ENCODE measurements at regions not wholly inside any gene's neighbourhood (a gene's known extent, or its start where the extent isn't known, plus 50 kb on each side); places are given as distances from the start of the nearest gene placed in this dataset.
"Not testable (repeated sequence)": the region's sequence is repeated elsewhere in the genome, so short reads cannot be mapped to it uniquely, and the experiment has no call there.

DNA sequence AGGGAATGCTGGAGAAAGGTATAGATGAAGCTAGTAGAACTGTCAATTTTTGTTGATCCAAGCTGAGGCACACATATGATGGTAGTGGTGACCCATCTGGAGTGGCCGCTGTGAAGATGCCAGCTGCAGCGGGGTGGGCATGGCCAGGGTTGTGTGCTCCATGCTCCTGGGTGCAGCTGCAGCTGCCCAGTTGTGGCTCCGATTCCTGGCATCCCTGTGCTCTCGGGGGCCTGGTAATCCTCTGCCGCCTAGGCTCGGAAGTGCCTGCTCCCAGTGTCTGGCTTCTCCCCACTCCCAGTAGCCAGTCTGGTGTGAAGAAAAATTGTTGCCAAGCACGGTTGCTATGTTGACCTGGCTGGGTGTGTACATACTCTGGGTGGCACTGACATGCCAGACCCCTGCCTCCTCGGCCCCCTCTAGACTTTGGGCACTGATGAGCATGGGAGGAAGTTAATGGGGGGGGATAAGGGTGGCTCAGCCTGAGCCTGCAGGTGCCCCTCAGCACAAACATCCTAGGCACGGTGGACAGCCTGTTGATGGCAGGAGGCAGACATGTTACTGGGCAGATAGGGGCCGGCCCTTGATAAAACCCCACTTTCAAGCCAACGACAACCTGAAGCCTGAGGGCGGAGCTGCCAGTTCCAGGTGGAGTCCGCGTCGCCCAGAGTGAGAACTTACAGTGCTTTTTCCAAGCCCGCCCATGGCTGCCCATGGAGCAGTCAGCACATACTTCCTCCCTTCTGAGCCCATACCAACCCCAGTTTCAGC, 1400.7 kb downstream of the PCDH9 start:
- DNase-seq (ENCODE audit: low read depth in 2 of 3, low spot score in 1 of 3) = no peak

DNA sequence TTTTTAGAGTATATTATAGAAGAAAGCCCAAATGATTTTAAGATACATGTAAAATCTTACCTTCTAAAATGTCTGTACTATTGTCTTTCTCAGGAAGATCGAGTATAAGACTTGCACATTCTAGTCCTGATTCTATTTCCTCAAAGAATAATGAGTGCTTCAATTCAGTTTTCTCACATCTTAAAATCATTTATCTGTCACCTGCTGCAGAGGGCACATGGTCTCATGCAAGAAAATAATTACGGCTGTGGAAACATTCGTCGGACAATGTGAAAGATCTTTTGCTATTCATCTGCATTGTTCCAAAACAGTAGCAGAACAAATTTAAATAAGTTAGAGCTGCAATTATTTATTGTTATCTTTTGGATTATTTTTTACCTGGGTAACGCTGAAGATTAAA, 1403.5 kb downstream of the PCDH9 start:
- DNase-seq (ENCODE audit: low read depth in 2 of 3, low spot score in 1 of 3) = no peak

DNA sequence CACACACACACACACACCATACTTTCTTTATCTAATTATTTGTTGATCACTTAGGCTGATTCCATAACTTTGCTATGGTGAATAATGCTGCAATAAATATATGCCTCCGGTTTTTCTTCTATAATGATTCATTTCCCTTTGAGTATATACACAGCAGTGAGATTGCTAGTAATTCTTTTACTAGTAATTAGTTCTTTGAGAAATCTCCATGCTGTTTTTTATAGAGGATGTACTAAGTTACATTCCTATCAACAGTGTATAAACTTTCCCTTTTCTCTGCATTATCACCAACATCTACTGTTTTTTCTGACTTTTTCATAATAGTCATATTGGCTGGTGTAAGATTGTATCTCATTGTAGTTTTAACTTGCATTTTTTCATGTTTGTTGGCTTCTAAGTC, 1405.1 kb downstream of the PCDH9 start:
- DNase-seq (ENCODE audit: low read depth in 2 of 3, low spot score in 1 of 3) = no peak

DNA sequence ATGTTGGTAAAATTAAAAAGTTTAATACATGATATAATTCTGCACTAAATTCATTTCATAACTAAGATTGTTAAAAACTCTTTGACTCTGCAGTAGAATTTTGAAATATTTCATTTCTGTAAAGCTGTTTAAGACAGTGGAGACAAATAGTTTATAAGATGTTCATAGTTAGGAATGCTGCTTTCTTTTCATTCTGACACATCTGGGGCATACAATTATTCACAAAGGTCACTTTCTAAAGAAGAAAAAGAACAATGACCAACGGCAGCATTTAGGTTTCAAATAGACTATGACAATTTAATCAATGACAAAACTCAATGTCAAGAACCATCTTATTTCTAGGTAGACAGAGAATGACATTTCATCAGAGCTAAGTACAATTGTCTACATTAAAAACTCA, 1422.1 kb downstream of the PCDH9 start:
- no peak for DNase-seq (ENCODE audit: low read depth in 2 of 3, low spot score in 1 of 3)

DNA sequence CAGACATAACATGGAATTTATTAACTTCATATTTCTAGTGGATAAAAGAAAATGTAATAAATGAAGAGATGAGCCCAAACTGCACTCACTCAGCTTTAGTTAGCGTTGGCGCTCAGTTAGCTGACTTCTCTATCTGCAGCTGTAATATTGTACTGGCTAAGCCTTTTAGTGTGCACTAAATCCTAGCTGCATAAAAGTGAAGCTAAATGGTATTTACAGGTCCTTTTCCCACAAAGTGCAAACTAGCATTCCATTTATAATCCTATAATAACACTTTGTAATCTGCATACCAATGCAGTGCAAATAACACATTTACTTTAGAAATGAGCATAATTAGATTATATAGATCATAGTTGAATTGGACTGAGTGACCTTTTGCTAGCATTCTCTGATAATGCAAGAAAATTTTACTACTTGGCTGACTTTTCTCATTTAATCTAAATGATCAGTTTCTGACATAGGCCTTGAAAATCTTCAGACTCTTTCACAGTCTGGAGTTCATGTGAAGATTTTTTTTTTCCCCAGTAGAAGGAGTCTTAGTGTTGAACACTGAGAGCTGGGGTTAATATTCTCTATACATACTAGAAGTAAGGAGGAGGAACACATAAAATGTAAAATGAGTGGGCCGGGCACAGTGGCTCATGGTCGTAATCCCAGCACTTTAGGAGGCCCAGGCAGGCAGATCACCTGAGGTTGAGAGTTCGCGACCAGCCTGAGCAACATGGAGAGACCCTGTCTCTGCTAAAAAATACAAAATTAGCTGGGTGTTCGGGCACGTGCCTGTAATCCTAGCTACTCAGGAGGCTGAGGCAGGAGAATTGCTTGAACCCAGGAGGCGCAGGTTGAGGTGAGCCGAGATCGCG, 1426.4 kb downstream of the PCDH9 start:
- DNase-seq (ENCODE audit: low read depth in 2 of 3, low spot score in 1 of 3) = no peak

DNA sequence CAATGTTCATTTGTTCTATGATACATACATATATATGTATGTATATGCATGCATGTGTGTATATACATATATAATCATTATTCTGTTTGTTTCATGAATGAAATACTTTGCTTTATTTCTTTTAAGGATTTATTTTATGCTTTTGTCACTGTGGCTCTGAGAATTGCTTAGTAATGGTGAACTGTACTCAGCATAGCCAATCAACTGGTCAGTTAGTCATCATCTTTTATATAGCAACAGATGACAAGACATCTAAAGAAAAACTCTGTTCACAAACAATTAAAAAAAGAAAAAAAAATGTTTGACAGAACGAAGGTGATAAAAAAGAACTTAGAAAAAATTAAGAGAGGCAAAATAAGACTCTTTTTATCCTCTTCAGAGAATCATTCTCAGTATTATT, 1440.3 kb downstream of the PCDH9 start:
- no peak for DNase-seq (ENCODE audit: low read depth in 2 of 3, low spot score in 1 of 3)

DNA sequence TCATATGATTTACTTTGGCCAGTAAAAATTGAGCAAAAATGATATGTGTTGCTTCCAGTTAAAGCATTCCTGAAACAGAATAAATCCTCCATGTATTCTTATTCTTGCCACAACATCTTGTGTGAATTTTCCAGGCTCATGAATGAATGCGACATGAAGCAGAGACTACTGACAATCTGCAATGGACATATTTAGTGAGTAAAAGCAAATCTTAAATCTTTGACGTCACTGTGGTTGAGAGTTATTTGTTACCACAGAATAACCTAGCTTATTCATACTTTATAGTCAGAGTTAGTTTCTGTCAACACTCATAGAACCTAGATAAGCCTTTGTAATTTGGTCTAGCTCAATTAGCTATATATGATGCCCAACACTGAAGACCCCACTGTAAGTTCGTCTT, 1443.1 kb downstream of the PCDH9 start:
- no peak for DNase-seq (ENCODE audit: low read depth in 2 of 3, low spot score in 1 of 3)

DNA sequence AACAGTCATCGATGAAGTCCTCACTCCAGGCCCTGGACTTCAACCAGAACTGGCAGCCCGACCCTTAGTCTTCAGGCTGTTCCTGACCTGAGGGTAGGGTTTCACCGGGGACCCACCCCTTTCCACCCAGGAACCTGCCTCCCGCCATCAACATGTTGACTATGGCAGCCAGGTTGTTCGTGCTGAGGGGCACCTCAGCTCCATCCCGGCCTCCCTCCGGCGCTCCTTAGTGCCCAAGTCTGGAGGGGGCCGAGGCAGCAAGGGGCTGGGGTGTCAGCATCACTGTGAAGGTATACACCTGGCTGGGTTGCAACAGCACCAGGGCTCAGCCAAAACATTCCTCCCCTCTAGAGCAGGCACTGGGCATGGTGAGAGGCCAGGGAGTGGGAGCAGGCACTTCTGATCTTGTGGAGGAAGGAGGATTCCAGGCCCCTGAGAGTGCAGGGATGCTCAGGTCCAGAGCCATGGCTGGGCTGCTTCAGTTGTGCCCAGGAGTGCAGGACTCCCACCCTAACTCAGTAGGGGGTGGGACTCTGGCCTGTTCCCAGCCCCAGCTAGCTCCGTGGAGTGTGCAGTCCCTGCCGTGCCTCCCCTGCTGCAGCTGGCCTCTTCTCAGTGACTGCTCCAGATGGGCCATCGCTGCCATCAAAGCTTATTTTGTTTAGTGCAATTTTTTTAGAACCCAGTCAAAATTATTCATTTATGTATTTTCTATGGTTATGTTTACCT, 1445.9 kb downstream of the PCDH9 start:
- no peak for DNase-seq (ENCODE audit: low read depth in 2 of 3, low spot score in 1 of 3)

DNA sequence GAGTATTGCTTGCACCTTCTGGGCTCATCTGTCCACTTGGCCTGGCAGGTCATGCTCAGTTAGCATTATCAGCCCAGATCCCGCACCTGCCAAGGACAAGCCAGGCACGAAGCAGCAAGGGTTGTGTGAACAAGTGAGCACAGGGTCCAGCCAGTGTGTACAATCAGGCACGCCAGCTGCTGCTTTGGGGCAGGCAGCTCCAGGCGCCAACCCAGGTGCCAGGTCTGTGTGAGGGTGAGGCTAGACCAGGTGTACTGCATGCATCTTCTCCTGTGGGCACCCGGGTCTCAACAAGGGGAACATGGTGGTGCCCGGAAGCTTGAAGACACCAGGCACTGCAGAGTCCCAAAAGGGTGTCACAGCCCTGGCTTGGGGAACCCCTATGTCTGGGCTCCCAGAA, 1446.8 kb downstream of the PCDH9 start:
- no peak for DNase-seq (ENCODE audit: low read depth in 2 of 3, low spot score in 1 of 3)

DNA sequence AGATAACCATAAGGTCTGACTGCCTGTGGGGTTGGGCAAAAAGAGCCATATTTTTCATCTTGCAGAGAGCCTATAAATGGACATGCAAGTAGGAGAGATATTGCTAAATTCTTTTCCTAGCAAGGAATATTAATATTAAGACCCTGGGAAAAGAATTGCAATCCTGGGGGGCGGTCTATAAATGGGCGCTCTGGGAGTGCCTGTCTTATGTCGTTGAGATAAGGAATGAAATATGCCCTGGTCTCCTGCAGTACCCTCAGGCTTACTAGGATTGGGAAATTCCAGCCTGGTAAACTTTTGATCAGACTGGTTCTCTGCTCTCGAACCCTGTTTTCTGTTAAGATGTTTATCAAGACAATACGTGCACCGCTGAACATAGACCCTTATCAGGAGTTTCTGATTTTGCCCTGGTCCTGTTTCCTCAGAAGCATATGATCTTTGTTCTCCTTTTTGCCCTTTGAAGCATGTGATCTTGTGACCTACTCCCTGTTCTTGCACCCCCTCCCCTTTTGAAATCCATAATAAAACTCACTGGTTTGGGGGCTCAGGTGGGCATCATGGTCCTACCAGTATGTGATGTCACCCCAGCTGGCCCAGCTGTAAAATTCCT, 1458.3 kb downstream of the PCDH9 start:
- DNase-seq (ENCODE audit: low read depth in 2 of 3, low spot score in 1 of 3) = not testable (repeated sequence)

DNA sequence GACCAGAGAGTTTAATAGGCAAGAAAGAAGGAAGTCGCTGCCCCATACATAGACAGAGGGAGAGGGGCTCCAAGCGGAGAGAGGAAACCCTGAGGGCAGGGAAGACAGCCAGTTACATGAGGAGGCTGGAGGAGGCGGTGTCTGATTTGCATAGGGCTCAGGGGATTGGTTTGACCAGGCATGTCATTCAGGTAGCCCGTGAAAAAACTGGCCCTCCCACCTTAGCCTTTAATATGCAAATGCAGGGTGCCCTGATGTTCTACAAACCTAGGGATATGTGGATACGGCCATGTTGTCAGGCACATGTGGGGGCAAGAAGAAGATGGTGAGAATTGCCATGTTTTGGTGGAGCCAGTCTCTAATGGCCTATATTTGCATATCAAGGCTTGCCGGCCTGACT, 1461.6 kb downstream of the PCDH9 start:
- DNase-seq (ENCODE audit: low read depth in 2 of 3, low spot score in 1 of 3) = no peak

DNA sequence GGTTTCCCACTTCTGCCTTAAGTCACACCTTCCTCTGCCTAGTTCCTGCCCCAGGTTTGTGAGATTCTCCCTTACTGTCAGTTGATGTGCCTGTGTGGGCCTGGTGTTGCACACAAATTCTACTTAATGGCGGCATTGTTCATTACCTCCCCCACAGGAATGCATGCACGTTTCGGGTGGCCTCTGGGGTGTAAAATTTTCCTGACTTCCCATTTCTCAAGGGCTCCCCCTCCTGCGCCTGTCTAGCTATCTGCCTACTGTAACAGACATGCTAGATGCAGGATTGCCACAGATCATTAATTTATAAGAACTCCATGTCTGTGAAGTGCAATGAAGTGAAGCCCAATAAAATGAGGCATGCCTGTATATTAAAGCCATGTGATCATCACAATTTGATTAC, 1466.3 kb downstream of the PCDH9 start:
- DNase-seq (ENCODE audit: low read depth in 2 of 3, low spot score in 1 of 3) = no peak

DNA sequence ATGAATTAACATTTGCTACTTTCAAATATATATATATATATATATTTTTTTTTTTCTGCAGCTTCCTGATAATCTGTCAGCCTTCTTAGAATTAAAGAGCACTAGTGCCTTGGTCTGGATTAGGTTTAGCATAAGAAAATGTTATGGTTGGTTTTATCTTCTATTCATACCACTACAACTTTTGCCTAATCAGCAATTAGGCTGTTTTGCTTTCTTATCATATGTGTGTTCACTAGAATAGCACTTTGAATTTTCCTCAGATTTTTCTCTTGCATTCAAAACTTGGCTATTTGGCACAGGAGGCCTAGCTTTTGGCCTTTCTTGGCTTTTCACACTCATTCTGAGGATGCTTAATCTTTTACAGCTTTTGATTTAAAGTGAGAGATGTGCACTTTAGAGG, 1468.1 kb downstream of the PCDH9 start:
- no peak for DNase-seq (ENCODE audit: low read depth in 2 of 3, low spot score in 1 of 3)

DNA sequence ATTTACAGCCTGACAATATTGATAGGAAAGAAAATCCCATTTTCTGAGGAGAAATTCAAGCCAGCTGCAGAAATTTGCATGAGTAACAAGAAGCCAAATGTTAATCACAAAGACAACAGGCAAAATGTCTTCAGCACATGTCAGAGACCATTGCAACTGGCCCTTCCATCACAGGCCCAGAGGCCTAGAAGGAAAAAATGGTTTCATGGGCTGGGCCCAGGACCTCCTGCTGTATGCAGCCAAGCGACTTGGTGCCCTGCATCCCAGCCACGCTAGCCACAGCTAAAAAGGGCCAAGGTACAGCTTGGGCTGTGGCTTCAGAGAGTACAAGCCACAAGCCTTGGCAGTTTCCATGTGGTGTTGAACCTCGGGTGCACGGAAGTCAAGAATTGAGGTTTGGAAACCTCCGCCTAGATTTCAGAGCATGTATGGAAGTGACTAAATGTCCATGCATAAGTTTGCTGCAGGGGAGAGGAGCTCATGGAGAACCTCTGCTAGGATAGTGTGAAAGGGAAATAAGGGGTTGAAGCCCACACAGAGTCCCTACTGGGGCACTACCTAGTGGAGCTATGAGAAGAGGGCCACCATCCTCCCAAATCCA, 1474.0 kb downstream of the PCDH9 start:
- no peak for DNase-seq (ENCODE audit: low read depth in 2 of 3, low spot score in 1 of 3)

DNA sequence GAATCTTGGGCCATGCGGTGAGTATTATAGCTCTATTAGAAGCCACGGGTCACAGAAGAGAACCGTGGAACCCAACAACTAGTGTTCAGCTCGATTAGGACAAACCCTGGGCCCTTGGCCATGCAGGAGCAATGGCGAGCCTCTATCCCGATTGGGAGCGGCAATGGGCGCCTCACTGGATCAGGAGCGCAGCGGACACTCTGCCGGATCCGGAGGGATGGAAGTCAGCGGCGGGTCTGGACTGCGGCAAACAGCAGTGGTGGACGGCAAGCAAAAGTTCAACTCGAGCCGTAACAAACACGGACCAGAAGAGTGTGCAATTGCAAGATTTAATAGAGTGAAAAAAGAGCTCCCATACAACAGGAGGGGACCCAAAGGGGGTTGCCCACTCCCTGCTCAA, 1481.9 kb downstream of the PCDH9 start:
- no peak for DNase-seq (ENCODE audit: low read depth in 2 of 3, low spot score in 1 of 3)

DNA sequence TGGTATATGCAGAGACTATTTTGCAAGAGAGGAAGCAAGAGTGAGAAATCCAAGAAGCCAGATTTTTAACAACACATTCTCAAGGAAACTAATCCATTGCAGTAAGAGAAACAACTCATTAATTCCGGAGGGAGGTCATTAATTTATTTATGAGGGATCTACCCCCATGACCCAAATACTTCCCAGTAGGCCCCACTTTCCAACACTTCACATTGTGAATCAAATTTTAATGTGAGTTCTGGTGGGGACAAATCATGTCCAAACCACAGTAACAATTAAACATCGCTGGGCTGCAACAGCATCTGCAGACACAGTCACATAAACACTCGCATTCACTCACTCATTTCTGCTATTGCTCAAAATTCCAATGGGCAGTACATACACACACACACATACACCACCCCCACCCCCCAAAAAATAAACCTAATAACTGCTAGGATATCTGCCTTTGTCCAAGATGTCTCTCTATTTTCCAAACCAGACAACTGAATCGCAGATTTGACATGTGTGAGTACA, 1483.7 kb downstream of the PCDH9 start:
- DNase-seq (ENCODE audit: low read depth in 2 of 3, low spot score in 1 of 3) = no peak

DNA sequence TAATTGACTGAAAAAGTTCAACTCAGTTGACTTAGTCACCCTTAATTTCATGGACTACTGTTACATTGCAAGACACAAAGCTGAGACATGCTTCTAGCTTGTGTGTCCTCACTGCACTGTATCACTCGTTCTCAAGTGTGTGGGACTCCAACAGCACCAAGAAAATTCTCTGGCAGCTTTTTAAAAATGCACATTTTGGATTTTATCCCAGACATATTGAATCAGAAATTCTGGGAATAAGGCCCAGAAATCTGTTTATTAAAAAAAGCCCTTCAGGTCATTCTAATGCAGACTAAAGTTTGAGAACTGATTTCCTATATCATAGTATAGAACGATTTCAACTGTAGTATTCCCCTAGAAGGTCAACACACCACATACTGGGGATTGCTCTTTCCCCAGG, 1485.3 kb downstream of the PCDH9 start:
- DNase-seq (ENCODE audit: low read depth in 2 of 3, low spot score in 1 of 3) = no peak

DNA sequence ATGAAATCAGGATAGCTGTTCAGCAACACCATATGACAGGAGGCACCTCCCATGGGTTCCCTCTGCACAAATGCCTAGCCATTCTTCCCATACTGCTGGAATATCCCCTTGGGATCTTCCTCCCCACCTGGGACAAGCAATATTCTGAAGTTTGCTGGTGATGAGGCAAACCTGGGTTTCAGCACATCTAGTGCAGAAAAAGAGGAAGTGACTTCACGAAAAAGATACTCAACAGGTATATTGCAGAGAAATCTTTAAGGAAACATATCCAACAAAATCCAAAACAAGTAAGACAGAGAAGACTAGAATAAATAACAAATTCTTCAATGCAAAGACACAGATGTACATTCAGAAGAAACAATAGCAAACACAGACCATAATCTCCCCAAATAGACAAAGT, 1497.0 kb downstream of the PCDH9 start:
- no peak for DNase-seq (ENCODE audit: low read depth in 2 of 3, low spot score in 1 of 3)

DNA sequence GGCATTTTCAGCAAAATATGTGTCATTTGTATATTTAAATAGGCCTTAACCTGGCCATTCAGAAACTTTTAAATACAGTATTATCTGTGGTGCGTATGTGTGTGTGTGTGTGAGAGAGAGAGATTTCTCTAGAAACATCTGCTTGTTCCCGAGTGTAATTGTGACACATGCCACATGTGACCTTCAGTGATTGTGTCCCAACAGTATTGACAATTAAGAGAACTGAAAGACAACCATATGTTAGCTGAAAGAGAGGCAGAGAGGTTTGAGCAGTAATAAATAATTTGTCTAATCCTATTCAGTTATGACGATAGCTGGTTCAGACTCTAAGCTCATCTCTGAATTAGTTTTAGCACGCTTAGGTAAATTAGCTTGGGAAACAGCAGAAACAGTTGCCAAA, 1503.1 kb downstream of the PCDH9 start:
- DNase-seq (ENCODE audit: low read depth in 2 of 3, low spot score in 1 of 3) = no peak

DNA sequence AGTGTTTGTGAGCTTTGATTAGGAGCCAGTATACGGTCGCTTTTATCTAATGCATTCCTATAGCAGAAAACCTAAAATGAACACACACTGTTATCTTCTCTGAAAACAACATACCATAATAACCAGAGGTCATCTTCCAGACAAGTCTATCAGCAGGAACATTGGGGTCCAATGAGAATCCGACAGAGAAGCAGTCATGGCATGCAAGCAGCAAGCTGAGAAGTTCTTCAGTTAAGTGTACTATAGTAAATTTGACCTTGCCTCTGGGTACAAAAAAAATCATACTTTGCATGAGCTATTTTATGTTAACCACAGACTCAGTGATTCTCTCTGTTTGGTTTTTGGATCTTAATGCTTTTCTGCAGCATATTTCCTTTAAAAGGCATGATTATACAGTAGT, 1505.1 kb downstream of the PCDH9 start:
- DNase-seq (ENCODE audit: low read depth in 2 of 3, low spot score in 1 of 3) = no peak

DNA sequence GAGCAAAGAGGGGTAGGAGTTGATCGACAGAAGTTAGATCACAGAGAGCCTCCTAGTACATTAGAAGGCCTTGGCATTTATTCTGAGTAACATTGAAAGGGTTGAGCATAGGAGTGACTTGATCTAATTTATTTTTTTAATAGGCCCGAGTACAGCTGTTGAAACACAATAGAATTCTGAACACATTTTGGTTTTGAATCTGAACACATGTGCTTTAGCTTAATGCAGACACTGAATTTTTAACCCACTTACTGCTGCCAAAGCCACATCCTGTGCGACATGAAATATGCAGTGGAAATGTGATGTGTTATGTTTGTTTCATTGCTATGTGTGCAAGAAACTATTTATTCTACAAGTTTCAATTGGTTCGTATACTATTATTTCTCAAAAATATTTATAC, 1505.9 kb downstream of the PCDH9 start:
- no peak for DNase-seq (ENCODE audit: low read depth in 2 of 3, low spot score in 1 of 3)
